Erythroblast (primary cell): ENCODE measurements at regions not wholly inside any gene's neighbourhood (a gene's known extent, or its start where the extent isn't known, plus 50 kb on each side); places are given as distances from the start of the nearest gene placed in this dataset.
"Not testable (repeated sequence)": the region's sequence is repeated elsewhere in the genome, so short reads cannot be mapped to it uniquely, and the experiment has no call there.

Source experiments
- GATA1 ChIP-seq: IDR thresholded peaks from 2 replicates; pipeline ENCODE4 v1.6.1; 2011; ENCODE audit warnings: low read depth, mild to moderate bottlenecking, control low read depth, low read length, moderate library complexity
- POLR2A ChIP-seq: IDR thresholded peaks from 2 replicates; pipeline ENCODE4 v1.6.1; 2011; ENCODE audit warnings: mild to moderate bottlenecking, low read length

- not testable (repeated sequence) for TF ChIP-seq POLR2A, GATA1
These were observed 320.3 kb downstream of the TYW1 start for GRCh38 chr7:67316902-67317301.
